Upper lobe of left lung (tissue), 6 donors: ENCODE measurements at regions not wholly inside any gene's neighbourhood (a gene's known extent, or its start where the extent isn't known, plus 50 kb on each side); places are given as distances from the start of the nearest gene placed in this dataset.

Experiments used
- ATAC-seq, 2 donors: fragments of 200-7000 bp; cut with Tn5 transposase; one replicate each; pipeline ENCODE4 v1.9.1; 2022; ENCODE audit warnings: mild to moderate bottlenecking in 2 of 2, moderate library complexity in 2 of 2; ENCODE audit not compliant: low FRiP score in 2 of 2
- DNase-seq, 2 donors: peaks; one replicate each; pipeline ENCODE4 v3.0.0-alpha.2; 2019 to 2020
- H3K27ac ChIP-seq, 4 donors: fragments of 200-600 bp; sonication (generic); one replicate each; pipeline ENCODE4 v1.5.1; 2016 to 2019
- H3K27me3 ChIP-seq, 4 donors: fragments of 200-600 bp; sonication (generic); one replicate each; pipeline ENCODE4 v1.5.1; 2017 to 2019
- H3K36me3 ChIP-seq, 4 donors: fragments of 200-600 bp; sonication (generic); one replicate each; pipeline ENCODE4 v1.5.1; 2016 to 2019
- H3K4me1 ChIP-seq, 4 donors: fragments of 200-600 bp; sonication (generic); one replicate each; pipeline ENCODE4 v1.5.1; 2018 to 2019
- H3K4me3 ChIP-seq, 4 donors: fragments of 200-600 bp; sonication (generic); one replicate each; pipeline ENCODE4 v1.5.1; 2017 to 2019; ENCODE audit warnings: mild to moderate bottlenecking in 2 of 4, moderate library complexity in 1 of 4
- H3K9me3 ChIP-seq, 4 donors: fragments of 200-600 bp; sonication (generic); one replicate each; pipeline ENCODE4 v1.5.1; 2018 to 2019
- EP300 ChIP-seq, 4 donors: sonication (generic); formaldehyde crosslinking; IDR thresholded peaks; one replicate each; pipeline ENCODE4 v1.5.1; 2017; ENCODE audit warnings: antibody characterized with exemption in 4 of 4, control low read depth in 2 of 4
- POLR2A ChIP-seq, 4 donors: fragments of 450-650 bp; IDR thresholded peaks; one replicate each; pipeline ENCODE4 v1.5.1; 2016 to 2017; ENCODE audit warnings: antibody characterized with exemption in 4 of 4, mild to moderate bottlenecking in 2 of 4
- POLR2AphosphoS5 ChIP-seq, 2 donors: sonication (generic); formaldehyde crosslinking; IDR thresholded peaks; one replicate each; pipeline ENCODE4 v1.5.1; 2017; ENCODE audit warnings: antibody characterized with exemption in 2 of 2
- WGBS, 2 donors: methylation state at CpG; one replicate each; pipeline ENCODE4 v1.1.5; 2017 to 2018; 5-methylcytosine and 5-hydroxymethylcytosine counted together
- TF ChIP-seq, protein P1 (sequence below), 6 experiments: fragments of 450-650 bp in 4 of 6; fragments of 200-600 bp in 2 of 6; sonication (generic) in 2 of 6; IDR thresholded peaks; one replicate each; pipeline ENCODE4 v1.5.1; 2016 to 2019; ENCODE audit warnings: antibody characterized with exemption in 6 of 6
- donor health status: DM: no; HTN: no; CAD: no; lungs with moderate emphysema.
- donor health status: DM: no; HTN: yes; CAD: no; lungs with severe emphysema.

DNA sequence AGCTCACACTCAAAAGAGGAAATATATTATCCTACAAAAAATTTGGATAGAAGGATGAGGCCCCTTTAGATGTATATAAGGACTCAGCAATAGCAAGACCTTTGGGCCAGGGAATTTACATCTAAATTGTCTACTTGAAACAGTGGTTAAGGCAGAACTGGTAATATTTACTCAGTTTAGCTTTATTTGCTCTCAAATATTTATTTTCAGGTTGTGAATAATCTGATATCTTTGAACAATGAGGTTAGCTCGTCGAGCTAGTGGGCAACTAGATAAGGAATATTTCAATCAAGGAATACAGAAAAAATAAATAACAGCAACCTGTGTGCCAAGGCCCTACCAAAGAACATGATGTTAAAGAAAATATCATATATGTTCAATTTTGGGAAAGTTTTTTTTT lies 966.3 kb downstream of the DTWD2 start:
- Histone ChIP-seq H3K27me3 (no peaks in the 10 kb centered on the region), H3K27ac (no peak overlapping the region), H3K4me1 (no peaks in the 10 kb centered on the region), H3K4me3 (no peak overlapping the region), H3K36me3 (no peaks in the 10 kb centered on the region), H3K9me3 (no peaks in the 10 kb centered on the region)
- WGBS, 2 donors = 63 to 64% methylated on average over 2 of the region's 2 CpGs
- TF ChIP-seq EP300 (IDR thresholded peaks at IDR 0.05) (no peak), POLR2A (IDR thresholded peaks at IDR 0.05) (no peak), POLR2AphosphoS5 (IDR thresholded peaks at IDR 0.05) (no peak)
- TF ChIP-seq, protein P1, sequence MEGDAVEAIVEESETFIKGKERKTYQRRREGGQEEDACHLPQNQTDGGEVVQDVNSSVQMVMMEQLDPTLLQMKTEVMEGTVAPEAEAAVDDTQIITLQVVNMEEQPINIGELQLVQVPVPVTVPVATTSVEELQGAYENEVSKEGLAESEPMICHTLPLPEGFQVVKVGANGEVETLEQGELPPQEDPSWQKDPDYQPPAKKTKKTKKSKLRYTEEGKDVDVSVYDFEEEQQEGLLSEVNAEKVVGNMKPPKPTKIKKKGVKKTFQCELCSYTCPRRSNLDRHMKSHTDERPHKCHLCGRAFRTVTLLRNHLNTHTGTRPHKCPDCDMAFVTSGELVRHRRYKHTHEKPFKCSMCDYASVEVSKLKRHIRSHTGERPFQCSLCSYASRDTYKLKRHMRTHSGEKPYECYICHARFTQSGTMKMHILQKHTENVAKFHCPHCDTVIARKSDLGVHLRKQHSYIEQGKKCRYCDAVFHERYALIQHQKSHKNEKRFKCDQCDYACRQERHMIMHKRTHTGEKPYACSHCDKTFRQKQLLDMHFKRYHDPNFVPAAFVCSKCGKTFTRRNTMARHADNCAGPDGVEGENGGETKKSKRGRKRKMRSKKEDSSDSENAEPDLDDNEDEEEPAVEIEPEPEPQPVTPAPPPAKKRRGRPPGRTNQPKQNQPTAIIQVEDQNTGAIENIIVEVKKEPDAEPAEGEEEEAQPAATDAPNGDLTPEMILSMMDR (IDR thresholded peaks at IDR 0.05) = no peak
- ATAC-seq (no peak), DNase-seq (no peak)

DNA sequence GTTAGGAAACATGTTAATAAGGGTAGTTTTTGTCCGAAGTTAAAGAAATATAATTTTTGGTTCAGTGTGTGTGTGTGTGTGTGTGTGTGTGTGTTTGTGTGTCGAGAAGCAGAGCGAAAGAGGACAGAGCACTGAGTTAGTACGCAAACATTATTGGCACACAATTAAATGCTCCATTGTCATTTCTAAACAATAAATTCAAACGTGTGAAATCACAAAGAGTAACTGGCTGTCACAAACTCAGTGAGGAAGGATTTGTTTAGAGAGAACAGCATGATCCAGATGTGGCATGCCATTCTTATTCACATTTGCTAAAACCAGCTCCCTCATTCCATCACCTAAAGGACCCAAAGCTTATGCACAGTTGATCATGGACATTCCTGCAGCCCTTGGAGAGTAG lies 970.8 kb downstream of the DTWD2 start:
- ATAC-seq = no peak
- H3K27ac ChIP-seq = no peak overlapping the region
- H3K4me1 ChIP-seq = no peaks in the 10 kb centered on the region
- H3K9me3 ChIP-seq = no peaks in the 10 kb centered on the region
- no peaks in the 10 kb centered on the region for H3K27me3 ChIP-seq
- no peak for TF ChIP-seq POLR2A (IDR thresholded peaks at IDR 0.05)
- TF ChIP-seq, protein P1 (IDR thresholded peaks at IDR 0.05) = no peak
- no peak for TF ChIP-seq EP300 (IDR thresholded peaks at IDR 0.05)
- TF ChIP-seq POLR2AphosphoS5 (IDR thresholded peaks at IDR 0.05) = no peak
- H3K36me3 ChIP-seq = no peaks in the 10 kb centered on the region
- DNase-seq = no peak
- 74 to 76% methylated on average over 5 of the region's 5 CpGs for WGBS, 2 donors
- no peak overlapping the region for H3K4me3 ChIP-seq

DNA sequence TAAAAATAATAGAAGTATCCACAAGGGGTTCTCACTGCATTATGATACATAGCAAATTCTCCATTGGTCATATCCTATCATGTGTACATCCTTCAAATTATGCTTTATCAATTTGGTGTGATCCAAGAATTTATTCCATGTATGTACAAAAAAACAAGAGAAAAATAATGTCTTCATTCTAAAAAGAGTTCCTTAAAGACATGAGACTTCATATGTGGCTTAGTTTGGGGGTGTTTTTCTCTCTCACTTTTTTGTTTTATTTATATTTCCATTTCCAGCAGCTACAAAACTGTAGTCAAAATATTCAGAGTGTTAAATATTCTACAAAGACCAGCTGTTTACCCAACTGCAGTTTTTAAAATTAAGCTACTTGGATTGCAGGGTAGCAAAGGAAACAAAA lies 972.0 kb downstream of the DTWD2 start:
- ATAC-seq (no peak), DNase-seq (no peak)
- Histone ChIP-seq H3K27ac (no peak overlapping the region), H3K4me1 (no peaks in the 10 kb centered on the region), H3K27me3 (no peaks in the 10 kb centered on the region), H3K9me3 (no peaks in the 10 kb centered on the region), H3K36me3 (no peaks in the 10 kb centered on the region), H3K4me3 (no peak overlapping the region)
- TF ChIP-seq POLR2AphosphoS5 (IDR thresholded peaks at IDR 0.05) (no peak), EP300 (IDR thresholded peaks at IDR 0.05) (no peak), POLR2A (IDR thresholded peaks at IDR 0.05) (no peak)
- TF ChIP-seq, protein P1 (IDR thresholded peaks at IDR 0.05) = no peak

DNA sequence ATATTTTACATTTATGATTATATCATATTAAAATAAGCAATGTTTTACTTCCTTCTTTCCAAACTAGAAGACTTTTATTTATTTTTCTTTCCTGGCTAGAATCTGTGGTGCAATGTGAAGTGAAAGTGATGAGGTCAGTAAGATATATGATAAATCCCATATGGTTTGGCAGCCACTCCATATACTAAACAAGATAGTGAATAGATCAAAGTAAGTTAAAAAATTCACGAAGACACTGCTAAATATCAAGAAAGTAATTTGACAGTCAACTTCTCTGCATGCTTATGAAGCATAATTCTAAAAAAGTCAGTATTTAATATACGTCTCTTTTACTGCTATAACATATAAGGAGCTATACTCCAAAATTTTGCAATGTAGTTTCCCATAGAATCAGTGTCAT lies 972.8 kb downstream of the DTWD2 start:
- TF ChIP-seq EP300 (IDR thresholded peaks at IDR 0.05) (no peak), POLR2AphosphoS5 (IDR thresholded peaks at IDR 0.05) (no peak), POLR2A (IDR thresholded peaks at IDR 0.05) (no peak)
- TF ChIP-seq, protein P1 (IDR thresholded peaks at IDR 0.05) = no peak
- no peaks in the 10 kb centered on the region for H3K4me1 ChIP-seq
- H3K27me3 ChIP-seq = no peaks in the 10 kb centered on the region
- H3K4me3 ChIP-seq = no peak overlapping the region
- ATAC-seq (no peak), DNase-seq (no peak)
- WGBS, 2 donors = 65 to 79% methylated on average over 2 of the region's 2 CpGs
- no peaks in the 10 kb centered on the region for H3K36me3 ChIP-seq
- H3K27ac ChIP-seq = no peak overlapping the region
- H3K9me3 ChIP-seq = no peaks in the 10 kb centered on the region

DNA sequence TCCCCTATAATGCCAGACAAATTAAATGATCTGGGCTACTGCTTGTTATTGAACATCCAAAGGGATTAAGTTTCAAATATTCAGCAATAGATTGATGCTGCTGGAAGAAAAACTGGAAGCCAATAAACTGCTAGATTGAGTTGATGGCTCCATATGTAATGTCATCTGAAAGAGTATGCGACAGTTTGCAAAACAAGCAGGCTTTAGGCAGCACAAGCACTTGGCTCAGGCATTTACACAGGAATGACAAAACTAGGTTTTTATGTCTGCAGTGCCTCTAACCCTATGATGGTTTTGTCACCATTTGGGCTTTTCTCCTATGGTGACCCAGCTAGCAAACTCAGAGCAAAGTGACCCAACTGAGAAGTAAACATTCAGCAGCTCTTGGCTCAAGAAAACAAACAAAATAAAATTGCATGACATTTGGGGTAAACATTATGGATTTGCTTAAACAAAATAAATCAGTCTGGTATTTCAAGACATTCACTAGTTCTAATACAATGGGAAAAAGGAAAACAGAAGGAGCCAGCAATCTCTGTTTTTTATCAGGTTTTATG lies 978.5 kb downstream of the DTWD2 start:
- Histone ChIP-seq H3K27me3 (no peaks in the 10 kb centered on the region), H3K4me3 (no peak overlapping the region), H3K27ac (no peak overlapping the region), H3K36me3 (no peaks in the 10 kb centered on the region), H3K4me1 (no peaks in the 10 kb centered on the region), H3K9me3 (no peaks in the 10 kb centered on the region)
- no peak for ATAC-seq
- 82 to 90% methylated on average over 1 of the region's 1 CpG for WGBS, 2 donors
- TF ChIP-seq POLR2AphosphoS5 (IDR thresholded peaks at IDR 0.05) (no peak), POLR2A (IDR thresholded peaks at IDR 0.05) (no peak), EP300 (IDR thresholded peaks at IDR 0.05) (no peak)
- TF ChIP-seq, protein P1 (IDR thresholded peaks at IDR 0.05) = no peak
- no peak for DNase-seq
